H9 (cell line): ENCODE measurements at regions not wholly inside any gene's neighbourhood (a gene's known extent, or its start where the extent isn't known, plus 50 kb on each side); places are given as distances from the start of the nearest gene placed in this dataset.

Experiments used
- DNase-seq: peaks from one replicate; pipeline ENCODE4 v3.0.0-alpha.2; 2017
- H2AFZ ChIP-seq: one replicate; pipeline ENCODE4 v1.6.1; 2013; ENCODE audit warnings: mild to moderate bottlenecking, low read length, control low read depth, moderate library complexity
- H2AK5ac ChIP-seq: 2 replicates; pipeline ENCODE4 v1.6.1; 2013; ENCODE audit warnings: low read length, control low read depth, mixed read lengths; ENCODE audit not compliant: insufficient read length
- H2BK120ac ChIP-seq: one replicate; pipeline ENCODE4 v1.6.1; 2013; ENCODE audit warnings: low read depth, mild to moderate bottlenecking, low read length, control low read depth, inconsistent platforms; ENCODE audit not compliant: poor library complexity, severe bottlenecking
- H2BK12ac ChIP-seq: 2 replicates; pipeline ENCODE4 v1.6.1; 2013; ENCODE audit warnings: low read length, control low read depth, mixed read lengths, low read depth; ENCODE audit not compliant: insufficient read length
- H2BK15ac ChIP-seq: 2 replicates; pipeline ENCODE4 v1.6.1; 2013; ENCODE audit warnings: low read depth, low read length, control low read depth
- H2BK20ac ChIP-seq: one replicate; pipeline ENCODE4 v1.6.1; 2013; ENCODE audit warnings: low read depth, mild to moderate bottlenecking, low read length, control low read depth, inconsistent platforms; ENCODE audit not compliant: poor library complexity, severe bottlenecking
- H2BK5ac ChIP-seq: 2 replicates; pipeline ENCODE4 v1.6.1; 2013; ENCODE audit warnings: low read length, control low read depth, mixed read lengths; ENCODE audit not compliant: insufficient read length
- H3K14ac ChIP-seq: 2 replicates; pipeline ENCODE4 v1.6.1; 2013; ENCODE audit warnings: low read length, control low read depth; ENCODE audit not compliant: insufficient read depth
- H3K18ac ChIP-seq: 2 replicates; pipeline ENCODE4 v1.6.1; 2013; ENCODE audit warnings: low read depth, mild to moderate bottlenecking, mixed read lengths, low read length, control low read depth; ENCODE audit not compliant: insufficient read length
- H3K23ac ChIP-seq: 2 replicates; pipeline ENCODE4 v1.6.1; 2013; ENCODE audit warnings: low read length, control low read depth, mixed read lengths, low read depth; ENCODE audit not compliant: insufficient read length
- H3K23me2 ChIP-seq: 2 replicates; pipeline ENCODE4 v1.6.1; 2013; ENCODE audit warnings: low read depth, mild to moderate bottlenecking, mixed read lengths, low read length, control low read depth; ENCODE audit not compliant: insufficient read length, poor library complexity, severe bottlenecking
- H3K27ac ChIP-seq: 2 replicates; pipeline ENCODE4 v1.5.1; 2013; ENCODE audit warnings: low read length, control low read depth, mixed read lengths, low read depth; ENCODE audit not compliant: insufficient read length
- H3K27me3 ChIP-seq: 2 replicates; pipeline ENCODE4 v1.6.1; 2013; ENCODE audit warnings: low read length, control low read depth, inconsistent platforms; ENCODE audit not compliant: insufficient read depth
- H3K4ac ChIP-seq: 2 replicates; pipeline ENCODE4 v1.6.1; 2013; ENCODE audit warnings: low read depth, mild to moderate bottlenecking, control low read depth, inconsistent platforms, low read length, moderate library complexity
- H3K4me1 ChIP-seq: 2 replicates; pipeline ENCODE4 v1.6.1; 2013; ENCODE audit warnings: low read length, control low read depth, inconsistent platforms; ENCODE audit not compliant: insufficient read depth
- H3K4me2 ChIP-seq: 2 replicates; pipeline ENCODE4 v1.6.1; 2013; ENCODE audit warnings: low read length, control low read depth, mixed read lengths; ENCODE audit not compliant: insufficient read length, insufficient read depth
- H3K56ac ChIP-seq: 2 replicates; pipeline ENCODE4 v1.6.1; 2013; ENCODE audit warnings: low read depth, mild to moderate bottlenecking, mixed read lengths, low read length, control low read depth; ENCODE audit not compliant: insufficient read length
- H3K79me1 ChIP-seq: 2 replicates; pipeline ENCODE4 v1.6.1; 2013; ENCODE audit warnings: low read depth, mild to moderate bottlenecking, moderate library complexity, low read length, control low read depth, inconsistent platforms; ENCODE audit not compliant: insufficient read depth, poor library complexity, severe bottlenecking
- H3K79me2 ChIP-seq: 2 replicates; pipeline ENCODE4 v1.6.1; 2013; ENCODE audit warnings: low read length, control low read depth, inconsistent platforms; ENCODE audit not compliant: insufficient read depth
- H3K9ac ChIP-seq: 2 replicates; pipeline ENCODE4 v1.6.1; 2013; ENCODE audit warnings: low read length, control low read depth, mixed read lengths; ENCODE audit not compliant: insufficient read length; ENCODE audit errors: extremely low read depth
- H3K9me3 ChIP-seq: one replicate; pipeline ENCODE4 v1.6.1; 2013; ENCODE audit warnings: low read depth, low read length, inconsistent platforms; ENCODE audit not compliant: control insufficient read depth
- H3T11ph ChIP-seq: one replicate; pipeline ENCODE4 v1.6.1; 2013; ENCODE audit warnings: mild to moderate bottlenecking, low read length, control low read depth, inconsistent platforms
- H4K20me1 ChIP-seq: one replicate; pipeline ENCODE4 v1.6.1; 2013; ENCODE audit not compliant: control insufficient read depth, insufficient read length, insufficient read depth
- H4K5ac ChIP-seq: 2 replicates; pipeline ENCODE4 v1.6.1; 2013; ENCODE audit warnings: low read depth, mild to moderate bottlenecking, mixed read lengths, low read length, control low read depth; ENCODE audit not compliant: insufficient read length
- H4K8ac ChIP-seq: replicated peaks from 2 replicates; pipeline ENCODE4 v1.6.1; 2013; ENCODE audit warnings: low read length, control low read depth, mixed read lengths, low read depth; ENCODE audit not compliant: insufficient read length
- H4K91ac ChIP-seq: 2 replicates; pipeline ENCODE4 v1.6.1; 2013; ENCODE audit warnings: low read depth, mild to moderate bottlenecking, moderate library complexity, mixed read lengths, low read length, control low read depth; ENCODE audit not compliant: insufficient read length
- H3K27ac Mint-ChIP-seq, 3 experiments: 2 replicates in 2 of 3; 3 replicates in 1 of 3; pipeline ENCODE4 v1.8.0; 2020 to 2021; ENCODE audit warnings: mixed read lengths in 3 of 3, mild to moderate bottlenecking in 1 of 3, moderate library complexity in 1 of 3
- H3K27me3 Mint-ChIP-seq: 2 replicates; pipeline ENCODE4 v1.8.0; 2021; ENCODE audit warnings: low read depth, mild to moderate bottlenecking, moderate library complexity, mixed read lengths
- H3K36me3 Mint-ChIP-seq, 3 experiments: 2 replicates in 2 of 3; 3 replicates in 1 of 3; pipeline ENCODE4 v1.8.0; 2020 to 2021; ENCODE audit warnings: low read depth in 3 of 3, mixed read lengths in 3 of 3; ENCODE audit not compliant: insufficient read depth in 1 of 3
- H3K4me1 Mint-ChIP-seq, 2 experiments: 2 replicates each; pipeline ENCODE4 v1.8.0; 2020; ENCODE audit warnings: mixed read lengths in 2 of 2
- H3K4me3 Mint-ChIP-seq, 2 experiments: 2 replicates in 1 of 2; 3 replicates in 1 of 2; pipeline ENCODE4 v1.8.0; 2020 to 2021; ENCODE audit warnings: mild to moderate bottlenecking in 2 of 2, mixed read lengths in 2 of 2, moderate library complexity in 1 of 2
- H3K9me3 Mint-ChIP-seq, 2 experiments: 2 replicates in 1 of 2; 3 replicates in 1 of 2; pipeline ENCODE4 v1.8.0; 2020; ENCODE audit warnings: mild to moderate bottlenecking in 2 of 2, mixed read lengths in 2 of 2, moderate library complexity in 1 of 2
- WGBS: extraction: QIAGEN DNeasy Blood & Tissue Kit; methylation state at CpG from one replicate; pipeline ENCODE4 v1.1.7; 2013; ENCODE audit warnings: missing lambda C conversion rate, low lambda C conversion rate, mixed read lengths; ENCODE audit not compliant: insufficient read length; ENCODE audit errors: extremely low coverage; 5-methylcytosine and 5-hydroxymethylcytosine counted together
- TF ChIP-seq, protein P1 (sequence below): fragments of 200-600 bp; sonication (generic); conservative IDR thresholded peaks from 3 replicates; pipeline ENCODE4 v1.8.0; 2021; ENCODE audit warnings: antibody characterized with exemption, mild to moderate bottlenecking

DNA sequence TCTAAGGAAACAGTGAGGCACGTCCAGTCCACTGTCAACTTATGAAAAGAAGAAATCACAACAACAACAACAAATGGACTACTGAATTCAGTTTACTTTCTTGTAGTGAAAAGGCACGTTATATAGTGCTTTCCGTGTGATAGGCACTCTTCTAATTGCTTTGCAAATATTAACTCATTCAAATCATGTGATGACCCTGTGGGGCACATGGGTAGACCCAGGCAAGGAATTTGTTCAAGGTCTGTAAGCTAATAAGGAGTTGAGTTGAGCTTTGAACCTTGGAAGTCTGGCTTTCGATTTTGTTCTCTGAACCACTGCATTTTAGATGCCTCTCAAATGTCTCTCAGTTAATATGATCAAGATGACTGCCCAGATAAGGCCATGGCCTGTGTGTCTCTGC is 295.1 kb upstream of the RBFOX1 start:
- H4K20me1 ChIP-seq = no peaks in the 10 kb centered on the region
- H3K56ac ChIP-seq = no peak overlapping the region
- no peak overlapping the region for H3K9ac ChIP-seq
- no peak overlapping the region for H2BK20ac ChIP-seq
- Mint-ChIP-seq H3K4me3 (no peak overlapping the region), H3K9me3 (no peaks in the 10 kb centered on the region), H3K4me1 (peaks cover 7 to 15% of the 10 kb centered on the region in 2 experiments), H3K27me3 (peaks cover 1% of the 10 kb centered on the region), H3K27ac (no peak overlapping the region), H3K36me3 (no peaks in the 10 kb centered on the region)
- H3K9me3 ChIP-seq = no peaks in the 10 kb centered on the region
- H3K4me2 ChIP-seq = no peak overlapping the region
- H2BK15ac ChIP-seq = no peak overlapping the region
- no peak overlapping the region for H4K8ac ChIP-seq
- H3K18ac ChIP-seq = no peak overlapping the region
- TF ChIP-seq, protein P1, sequence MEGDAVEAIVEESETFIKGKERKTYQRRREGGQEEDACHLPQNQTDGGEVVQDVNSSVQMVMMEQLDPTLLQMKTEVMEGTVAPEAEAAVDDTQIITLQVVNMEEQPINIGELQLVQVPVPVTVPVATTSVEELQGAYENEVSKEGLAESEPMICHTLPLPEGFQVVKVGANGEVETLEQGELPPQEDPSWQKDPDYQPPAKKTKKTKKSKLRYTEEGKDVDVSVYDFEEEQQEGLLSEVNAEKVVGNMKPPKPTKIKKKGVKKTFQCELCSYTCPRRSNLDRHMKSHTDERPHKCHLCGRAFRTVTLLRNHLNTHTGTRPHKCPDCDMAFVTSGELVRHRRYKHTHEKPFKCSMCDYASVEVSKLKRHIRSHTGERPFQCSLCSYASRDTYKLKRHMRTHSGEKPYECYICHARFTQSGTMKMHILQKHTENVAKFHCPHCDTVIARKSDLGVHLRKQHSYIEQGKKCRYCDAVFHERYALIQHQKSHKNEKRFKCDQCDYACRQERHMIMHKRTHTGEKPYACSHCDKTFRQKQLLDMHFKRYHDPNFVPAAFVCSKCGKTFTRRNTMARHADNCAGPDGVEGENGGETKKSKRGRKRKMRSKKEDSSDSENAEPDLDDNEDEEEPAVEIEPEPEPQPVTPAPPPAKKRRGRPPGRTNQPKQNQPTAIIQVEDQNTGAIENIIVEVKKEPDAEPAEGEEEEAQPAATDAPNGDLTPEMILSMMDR = no peak
- H3T11ph ChIP-seq = no peak overlapping the region
- no peak overlapping the region for H3K14ac ChIP-seq
- WGBS = no CpG with 5 or more reads among the region's 4 CpGs
- H2AK5ac ChIP-seq = no peak overlapping the region
- no peak overlapping the region for H2BK120ac ChIP-seq
- no peaks in the 10 kb centered on the region for H3K79me2 ChIP-seq
- H3K4me1 ChIP-seq = no peaks in the 10 kb centered on the region
- H3K23me2 ChIP-seq = no peaks in the 10 kb centered on the region
- H3K23ac ChIP-seq = no peak overlapping the region
- no peak overlapping the region for H3K4ac ChIP-seq
- H2AFZ ChIP-seq = no peak overlapping the region
- no peak overlapping the region for H4K5ac ChIP-seq
- no peak overlapping the region for H3K27ac ChIP-seq
- no peak overlapping the region for H4K91ac ChIP-seq
- no peak overlapping the region for H2BK12ac ChIP-seq
- no peaks in the 10 kb centered on the region for H3K27me3 ChIP-seq
- H3K79me1 ChIP-seq = no peaks in the 10 kb centered on the region
- H2BK5ac ChIP-seq = no peak overlapping the region
- DNase-seq = no peak
